CD4-positive, alpha-beta T cell (primary cell): ENCODE measurements at regions not wholly inside any gene's neighbourhood (a gene's known extent, or its start where the extent isn't known, plus 50 kb on each side); places are given as distances from the start of the nearest gene placed in this dataset.

Source experiments
- ATAC-seq: fragments of 200-7000 bp; cut with Tn5 transposase; one replicate; pipeline ENCODE4 v1.10.0; 2022; ENCODE audit warnings: mild to moderate bottlenecking; ENCODE audit not compliant: poor library complexity
- CTCF ChIA-PET: fragments of 350-600 bp; sonication (Branson Sonifier 250); formaldehyde crosslinking; loops from one replicate; lab custom pipeline; 2021; ENCODE audit warnings: antibody characterized with exemption, inconsistent platforms; lab: Charles Lee
- POLR2A ChIA-PET: fragments of 350-600 bp; sonication (Branson Sonifier 250); formaldehyde crosslinking; loops from one replicate; lab custom pipeline; 2021; ENCODE audit warnings: antibody characterized with exemption, inconsistent platforms; lab: Charles Lee
- DNase-seq, 14 experiments: peaks; one replicate each; pipeline ENCODE4 v3.0.0-alpha.2; 2013 to 2020; ENCODE audit warnings: mixed read lengths in 2 of 14
- H3K27ac ChIP-seq, 2 donors: one replicate each; pipeline versions ENCODE4 v1.5.1 to v1.7.0; 2013; ENCODE audit warnings: low read length in 2 of 2, low read depth in 1 of 2, mild to moderate bottlenecking in 1 of 2
- H3K27me3 ChIP-seq, 2 experiments: 1 replicate in 1 of 2; 2 replicates in 1 of 2; pipeline versions ENCODE4 v1.6.1 to v1.7.0; 2013; ENCODE audit warnings: low read length in 2 of 2, control low read depth in 1 of 2, mild to moderate bottlenecking in 1 of 2, moderate library complexity in 1 of 2; ENCODE audit not compliant: insufficient read depth in 2 of 2, control insufficient read depth in 1 of 2
- H3K36me3 ChIP-seq: one replicate; pipeline ENCODE4 v1.6.1; 2013; ENCODE audit warnings: low read length, control low read depth; ENCODE audit not compliant: insufficient read depth
- H3K4me1 ChIP-seq: one replicate; pipeline ENCODE4 v1.6.1; 2013; ENCODE audit warnings: low read length, control low read depth; ENCODE audit not compliant: insufficient read depth
- H3K4me3 ChIP-seq: one replicate; pipeline ENCODE4 v1.5.1; 2013; ENCODE audit warnings: mild to moderate bottlenecking, low read length, moderate library complexity
- H3K9me3 ChIP-seq, 2 experiments: 1 replicate in 1 of 2; 2 replicates in 1 of 2; pipeline versions ENCODE4 v1.6.1 to v1.7.0; 2013; ENCODE audit warnings: low read length in 2 of 2, mild to moderate bottlenecking in 2 of 2, control low read depth in 1 of 2, moderate library complexity in 1 of 2; ENCODE audit not compliant: control insufficient read depth in 1 of 2, insufficient read depth in 1 of 2
- H3K27ac Mint-ChIP-seq: one replicate; pipeline ENCODE4 v1.8.0; 2020; ENCODE audit warnings: mixed read lengths
- H3K27me3 Mint-ChIP-seq: one replicate; pipeline ENCODE4 v1.8.0; 2021; ENCODE audit warnings: mixed read lengths
- H3K36me3 Mint-ChIP-seq: one replicate; pipeline ENCODE4 v1.8.0; 2021; ENCODE audit warnings: low read depth, mixed read lengths
- H3K4me1 Mint-ChIP-seq: one replicate; pipeline ENCODE4 v1.8.0; 2021; ENCODE audit warnings: low read depth, mixed read lengths
- H3K4me3 Mint-ChIP-seq: one replicate; pipeline ENCODE4 v1.8.0; 2020; ENCODE audit warnings: mild to moderate bottlenecking, mixed read lengths
- H3K9me3 Mint-ChIP-seq: one replicate; pipeline ENCODE4 v1.8.0; 2020; ENCODE audit warnings: mixed read lengths
- CTCF ChIP-seq: fragments of 200-600 bp; IDR thresholded peaks from one replicate; pipeline ENCODE4 v1.8.0; 2022; ENCODE audit warnings: antibody characterized with exemption, mild to moderate bottlenecking
- intact Hi-C, 2 experiments: fragments of 100-400 bp; cut with DNase I in 1 of 2; cut with micrococcal nuclease in 1 of 2; formaldehyde crosslinking; loops; one replicate each; pipeline versions ENCODE4 v1.15.1 to v1.9.0; 2023 to 2025; cut with DNase I, micrococcal nuclease

DNA sequence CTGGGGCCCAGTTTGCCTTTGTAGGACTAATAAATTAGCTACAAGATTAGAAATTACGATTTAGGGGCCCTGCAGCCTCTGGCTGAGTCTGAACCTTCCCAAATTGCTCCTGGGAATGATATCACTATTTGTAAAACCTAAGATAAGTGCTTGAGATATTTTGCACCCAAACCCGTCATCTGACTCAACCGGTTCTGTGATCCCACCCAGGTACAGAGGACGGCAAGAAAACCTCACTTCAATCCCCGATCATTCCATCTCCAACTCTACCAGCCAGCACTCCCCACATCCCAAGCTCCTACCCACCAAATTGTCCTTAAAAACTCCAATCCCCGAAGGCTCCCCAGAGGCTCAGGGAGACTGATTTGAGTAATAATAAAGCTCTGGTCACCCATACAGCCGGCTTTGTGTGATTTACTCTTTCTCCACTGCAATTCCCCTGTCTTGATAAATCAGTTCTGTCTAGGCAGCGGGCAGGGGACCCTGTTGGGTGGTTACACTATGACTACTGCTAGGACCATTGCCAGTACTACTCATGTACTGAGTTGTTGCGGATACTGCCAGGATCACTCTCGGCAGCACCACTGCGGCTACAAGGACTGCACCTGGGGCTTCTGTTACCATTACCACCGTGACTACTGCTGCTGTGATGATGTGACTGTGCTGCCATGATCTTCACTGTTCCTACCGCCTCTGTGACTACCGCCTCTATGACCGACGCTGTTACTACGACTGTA lies 73.1 kb downstream of the IRF8 start:
- Mint-ChIP-seq H3K4me1 (no peaks in the 10 kb centered on the region), H3K27ac (no peak overlapping the region), H3K4me3 (no peak overlapping the region), H3K36me3 (no peaks in the 10 kb centered on the region), H3K9me3 (no peaks in the 10 kb centered on the region), H3K27me3 (no peaks in the 10 kb centered on the region)
- Histone ChIP-seq H3K4me3 (no peak overlapping the region), H3K27me3 (no peaks in the 10 kb centered on the region), H3K4me1 (no peaks in the 10 kb centered on the region), H3K36me3 (no peaks in the 10 kb centered on the region), H3K27ac (no peak overlapping the region), H3K9me3 (no peaks in the 10 kb centered on the region)
- TF ChIP-seq CTCF: no peak
- POLR2A ChIA-PET: no interaction called here
- CTCF ChIA-PET: no interaction called here
- DNase-seq: no peak
- intact Hi-C loops: no loop called here
- no peak for ATAC-seq

DNA sequence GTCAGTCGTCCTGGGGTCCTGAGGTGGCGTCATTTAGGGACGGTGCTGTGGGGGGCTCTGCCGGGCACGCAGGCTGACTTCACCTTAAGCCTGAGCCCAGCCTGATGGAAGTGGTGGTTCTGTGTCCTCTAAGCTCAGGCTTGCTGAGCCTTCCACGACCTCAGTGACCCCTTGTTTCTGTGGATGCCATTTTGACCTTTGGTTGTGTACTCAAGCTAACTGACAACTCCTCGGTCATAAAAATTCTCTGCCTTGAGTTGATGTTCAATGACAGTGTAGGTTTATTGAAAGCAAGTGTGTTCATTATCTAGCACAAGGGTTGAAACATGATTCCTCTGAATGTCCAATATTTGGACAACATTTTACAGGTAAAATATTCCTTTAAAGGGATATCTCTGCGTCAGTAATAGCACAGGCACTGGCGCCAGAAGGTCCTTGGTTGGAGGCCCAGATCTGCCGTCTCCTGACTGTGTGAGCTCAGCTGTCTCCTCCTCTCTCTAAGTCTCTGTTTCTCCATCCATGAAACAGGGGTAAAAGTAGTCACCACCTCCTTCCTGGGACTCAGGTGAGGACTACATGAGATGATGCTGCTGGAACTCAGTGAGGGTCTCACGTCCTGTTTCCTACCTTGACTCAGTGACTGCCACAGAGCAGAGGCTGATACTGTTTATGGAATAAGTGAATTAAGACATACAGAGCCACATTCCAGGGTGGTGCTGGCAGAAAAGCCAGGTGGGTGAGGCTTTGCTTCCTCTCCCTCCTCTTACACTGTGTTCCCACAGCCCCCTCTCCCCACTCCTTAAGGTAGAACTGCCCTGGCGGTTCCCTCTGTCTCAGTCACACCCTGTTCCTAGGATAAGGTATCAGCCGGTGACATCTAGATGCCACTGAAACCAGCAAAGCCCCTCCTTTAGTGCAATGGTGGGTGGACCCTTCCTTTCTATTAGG lies 75.7 kb downstream of the IRF8 start:
- Histone ChIP-seq H3K9me3 (no peaks in the 10 kb centered on the region), H3K27ac (no peak overlapping the region), H3K36me3 (no peaks in the 10 kb centered on the region), H3K4me1 (no peaks in the 10 kb centered on the region), H3K27me3 (no peaks in the 10 kb centered on the region), H3K4me3 (no peak overlapping the region)
- CTCF ChIA-PET: no interaction called here
- no peak for TF ChIP-seq CTCF
- H3K27ac Mint-ChIP-seq: no peak overlapping the region
- DNase-seq (no peak), ATAC-seq (no peak)
- intact Hi-C loops: no loop called here
- no peaks in the 10 kb centered on the region for H3K4me1 Mint-ChIP-seq
- no peaks in the 10 kb centered on the region for H3K36me3 Mint-ChIP-seq
- H3K27me3 Mint-ChIP-seq: peaks cover 2% of the 10 kb centered on the region
- H3K9me3 Mint-ChIP-seq: no peaks in the 10 kb centered on the region
- POLR2A ChIA-PET: no interaction called here
- H3K4me3 Mint-ChIP-seq: no peak overlapping the region

DNA sequence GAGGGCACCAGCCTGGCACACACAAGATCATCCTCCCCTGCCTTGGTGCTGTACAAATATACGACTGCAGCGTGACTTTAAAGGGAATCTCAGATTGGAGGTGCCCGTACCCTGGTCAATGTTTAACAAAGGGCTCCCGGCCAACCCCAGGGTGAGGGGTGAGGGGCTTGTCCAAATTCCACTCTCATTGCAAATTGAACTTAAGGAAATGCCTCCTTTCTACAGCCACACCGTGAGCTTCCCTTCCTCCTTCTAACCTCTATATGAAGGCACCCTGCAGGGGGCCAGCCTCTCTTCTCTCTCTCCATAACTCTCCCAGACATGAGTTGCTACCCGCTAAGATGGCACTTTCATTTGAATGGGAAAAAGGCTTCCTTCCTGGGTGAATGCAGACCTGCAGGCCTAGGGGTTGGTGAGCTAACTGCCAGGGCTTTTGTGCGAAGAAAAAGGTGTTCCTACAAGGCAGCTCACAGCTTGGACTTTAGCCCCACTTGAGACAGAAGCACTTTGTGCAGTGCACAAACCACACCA lies 76.6 kb downstream of the IRF8 start:
- POLR2A ChIA-PET: no interaction called here
- no peak for TF ChIP-seq CTCF
- ATAC-seq (no peak), DNase-seq (no peak)
- Histone ChIP-seq H3K27ac (no peak overlapping the region), H3K27me3 (no peaks in the 10 kb centered on the region), H3K9me3 (no peaks in the 10 kb centered on the region), H3K4me1 (no peaks in the 10 kb centered on the region), H3K4me3 (no peak overlapping the region), H3K36me3 (no peaks in the 10 kb centered on the region)
- no peak overlapping the region for H3K27ac Mint-ChIP-seq
- no peaks in the 10 kb centered on the region for H3K4me1 Mint-ChIP-seq
- CTCF ChIA-PET: no interaction called here
- no peaks in the 10 kb centered on the region for H3K36me3 Mint-ChIP-seq
- H3K27me3 Mint-ChIP-seq: peaks cover 5% of the 10 kb centered on the region
- intact Hi-C loops: no loop called here
- no peaks in the 10 kb centered on the region for H3K9me3 Mint-ChIP-seq
- H3K4me3 Mint-ChIP-seq: no peak overlapping the region
